HepG2 (cell line): ENCODE measurements at regions not wholly inside any gene's neighbourhood (a gene's known extent, or its start where the extent isn't known, plus 50 kb on each side); places are given as distances from the start of the nearest gene placed in this dataset.

ENCODE experiments used
- ATAC-seq: fragments of 200-7000 bp; cut with Tn5 transposase; 3 replicates; pipeline ENCODE4 v1.9.1; 2020; ENCODE audit warnings: mild to moderate bottlenecking, moderate library complexity
- BruUV-seq: library from RNA; stranded (reverse); fragments of 400-500 nt; replicated peaks from 2 replicates; lab custom pipeline; 2021; lab: Mats Ljungman, UMichigan
- CTCF ChIA-PET: fragments of 300-600 bp; formaldehyde crosslinking; extraction: SDS; loops from one replicate; lab custom pipeline; 2021; ENCODE audit warnings: low total read pairs, inconsistent platforms, low intra/inter-chr PET ratio; lab: Yijun Ruan, JAX
- POLR2A ChIA-PET: fragments of 350-600 bp; sonication (Branson Sonifier 250); formaldehyde crosslinking; loops from one replicate; lab custom pipeline; 2020; ENCODE audit warnings: antibody characterized with exemption, inconsistent platforms; lab: Yijun Ruan, JAX
- DNase-seq: peaks from one replicate; pipeline ENCODE4 v3.0.0-alpha.2; 2015; ENCODE audit warnings: low spot score
- FAIRE-seq: peaks from 3 replicates; lab custom pipeline; 2011; peaks lifted over from hg19 to GRCh38; lab: Jason Lieb, UNC
- H2AFZ ChIP-seq: one replicate; pipeline ENCODE4 v1.6.1; 2011; ENCODE audit warnings: low read length, inconsistent platforms
- H3K27ac ChIP-seq: fragments of 300-600 bp; 3 replicates; pipeline ENCODE4 v1.8.0; 2011; ENCODE audit warnings: mixed run types, mild to moderate bottlenecking, mixed read lengths, low read length, inconsistent platforms; ENCODE audit not compliant: insufficient read depth; ENCODE audit errors: extremely low read length
- H3K27me3 ChIP-seq, 2 experiments: fragments of 200-600 bp in 1 of 2; 2 replicates in 1 of 2; 3 replicates in 1 of 2; pipeline versions ENCODE4 v1.6.0 to v1.8.0; 2011; ENCODE audit warnings: low read length in 2 of 2, mild to moderate bottlenecking in 2 of 2, moderate library complexity in 2 of 2, inconsistent platforms in 1 of 2; ENCODE audit not compliant: insufficient read depth in 2 of 2, control insufficient read depth in 1 of 2
- H3K36me3 ChIP-seq, 2 experiments: fragments of 200-600 bp in 1 of 2; replicated peaks in 1 of 2; 2 replicates in 1 of 2; 3 replicates in 1 of 2; pipeline versions ENCODE4 v1.5.1 to v1.8.0; 2011; ENCODE audit warnings: low read length in 2 of 2, inconsistent platforms in 1 of 2; ENCODE audit not compliant: insufficient read depth in 2 of 2, control insufficient read depth in 1 of 2
- H3K4me1 ChIP-seq: 2 replicates; pipeline ENCODE4 v1.5.1; 2012; ENCODE audit warnings: low read length, inconsistent platforms; ENCODE audit not compliant: insufficient read depth
- H3K4me2 ChIP-seq: 2 replicates; pipeline ENCODE4 v1.6.0; 2011; ENCODE audit warnings: low read depth, low read length, inconsistent platforms
- H3K4me3 ChIP-seq, 3 experiments: fragments of 200-600 bp in 1 of 3; sonication (generic), shearing (Covaris generic) in 1 of 3; replicated peaks in 1 of 3; 2 replicates each; pipeline ENCODE4 v1.5.1; 2011 to 2016; ENCODE audit warnings: low read length in 3 of 3, inconsistent platforms in 2 of 3, low read depth in 2 of 3, mild to moderate bottlenecking in 2 of 3, control low read depth in 1 of 3, mixed read lengths in 1 of 3; ENCODE audit not compliant: insufficient read depth in 1 of 3
- H3K79me2 ChIP-seq: one replicate; pipeline ENCODE4 v1.6.1; 2011; ENCODE audit warnings: low read length, inconsistent platforms; ENCODE audit not compliant: insufficient read depth
- H3K9ac ChIP-seq: 2 replicates; pipeline ENCODE4 v1.6.0; 2011; ENCODE audit warnings: mild to moderate bottlenecking, low read depth, low read length, inconsistent platforms; ENCODE audit not compliant: insufficient read depth
- H3K9me3 ChIP-seq: 2 replicates; pipeline ENCODE4 v1.5.1; 2012; ENCODE audit warnings: mild to moderate bottlenecking, low read length
- H4K20me1 ChIP-seq: 2 replicates; pipeline ENCODE4 v1.6.0; 2011; ENCODE audit warnings: inconsistent platforms, mild to moderate bottlenecking, low read length, moderate library complexity; ENCODE audit not compliant: insufficient read depth
- JDP2 ChIP-seq: sonication (generic); formaldehyde crosslinking; IDR thresholded peaks from 2 replicates; pipeline ENCODE4 v1.8.1; 2022; ENCODE audit warnings: missing genetic modification reagents, borderline replicate concordance
- KLF12 ChIP-seq: sonication (generic); formaldehyde crosslinking; IDR thresholded peaks from 2 replicates; pipeline ENCODE4 v1.4.0; 2020; ENCODE audit warnings: missing genetic modification reagents, borderline replicate concordance
- RBFOX2 ChIP-seq: fragments of 200-400 bp; formaldehyde crosslinking; IDR thresholded peaks from 2 replicates; pipeline ENCODE4 v1.6.1; 2017; ENCODE audit warnings: low read depth, mild to moderate bottlenecking, low read length
- SRF ChIP-seq: IDR thresholded peaks from 2 replicates; pipeline ENCODE4 v1.6.1; 2011; ENCODE audit warnings: mild to moderate bottlenecking, low read depth, low read length, moderate library complexity
- TBX2 ChIP-seq: sonication (generic); formaldehyde crosslinking; IDR thresholded peaks from 2 replicates; pipeline ENCODE4 v1.5.0; 2020; ENCODE audit warnings: missing genetic modification reagents, mild to moderate bottlenecking, borderline replicate concordance
- ZMYM2 ChIP-seq: sonication (generic); formaldehyde crosslinking; IDR thresholded peaks from 2 replicates; pipeline ENCODE4 v1.8.0; 2022; ENCODE audit warnings: mild to moderate bottlenecking, missing genetic modification reagents
- ZNF33A ChIP-seq: sonication (generic); formaldehyde crosslinking; IDR thresholded peaks from 2 replicates; pipeline ENCODE4 v1.5.1; 2020; ENCODE audit warnings: missing genetic modification reagents, mild to moderate bottlenecking, moderate library complexity, borderline replicate concordance
- ZNF569 ChIP-seq: sonication (generic); formaldehyde crosslinking; IDR thresholded peaks from 2 replicates; pipeline ENCODE4 v1.5.0; 2020; ENCODE audit warnings: mild to moderate bottlenecking, missing genetic modification reagents, moderate library complexity, borderline replicate concordance
- WGBS: methylation state at CpG from one replicate; pipeline ENCODE4 v1.1.6; 2017; ENCODE audit warnings: low lambda C conversion rate; 5-methylcytosine and 5-hydroxymethylcytosine counted together
- in situ Hi-C: cut with HindIII; loops from 2 replicates; pipeline ENCODE4 v1.10.0; 2017; ENCODE audit warnings: low pct_unique_long_range_greater_than_20kb; ENCODE audit not compliant: extremely low pct_ligation_motif_present
- intact Hi-C: fragments of 100-400 bp; cut with micrococcal nuclease; formaldehyde crosslinking; loops from one replicate; pipeline ENCODE4 v1.10.0; 2022; ENCODE audit not compliant: unreplicated experiment

DNA sequence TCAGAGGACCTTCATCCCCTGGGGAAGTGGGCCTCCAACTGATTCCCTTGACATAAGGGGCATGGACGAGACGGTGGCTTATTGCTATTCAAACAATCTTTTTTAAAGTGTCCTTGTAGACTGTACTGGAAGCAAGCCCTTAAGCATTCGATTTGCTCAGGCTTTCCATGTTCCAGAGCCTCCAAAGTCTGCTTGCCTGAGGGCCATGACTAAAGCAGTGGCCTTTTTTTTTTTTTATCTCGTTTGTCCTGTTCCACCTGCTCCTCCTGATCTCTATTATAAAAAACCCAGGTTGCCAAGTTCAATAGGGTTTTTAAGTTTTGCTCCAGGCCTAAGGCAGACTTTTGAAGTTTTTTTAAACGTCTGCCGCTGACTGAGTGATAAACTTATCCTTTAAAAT is 103.7 kb upstream of the AADAT start:
- in situ Hi-C loops (no loop called here), intact Hi-C loops (no loop called here)
- no TSS peak for BruUV-seq
- H3K9me3 ChIP-seq = no peaks in the 10 kb centered on the region
- WGBS = 11% methylated on average over 6 of the region's 6 CpGs
- H3K4me3 ChIP-seq = no peak overlapping the region
- FAIRE-seq (no peak), DNase-seq (no peak), ATAC-seq (no peak)
- H3K4me1 ChIP-seq = no peaks in the 10 kb centered on the region
- H3K9ac ChIP-seq = no peak overlapping the region
- POLR2A ChIA-PET = no interaction called here
- no peaks in the 10 kb centered on the region for H3K36me3 ChIP-seq
- H3K27me3 ChIP-seq = no peaks in the 10 kb centered on the region
- CTCF ChIA-PET = no interaction called here
- H3K27ac ChIP-seq = no peak overlapping the region
- TF ChIP-seq SRF = no peak
- no peaks in the 10 kb centered on the region for H4K20me1 ChIP-seq
- no peaks in the 10 kb centered on the region for H3K79me2 ChIP-seq
- H2AFZ ChIP-seq = no peak overlapping the region
- no peak overlapping the region for H3K4me2 ChIP-seq

DNA sequence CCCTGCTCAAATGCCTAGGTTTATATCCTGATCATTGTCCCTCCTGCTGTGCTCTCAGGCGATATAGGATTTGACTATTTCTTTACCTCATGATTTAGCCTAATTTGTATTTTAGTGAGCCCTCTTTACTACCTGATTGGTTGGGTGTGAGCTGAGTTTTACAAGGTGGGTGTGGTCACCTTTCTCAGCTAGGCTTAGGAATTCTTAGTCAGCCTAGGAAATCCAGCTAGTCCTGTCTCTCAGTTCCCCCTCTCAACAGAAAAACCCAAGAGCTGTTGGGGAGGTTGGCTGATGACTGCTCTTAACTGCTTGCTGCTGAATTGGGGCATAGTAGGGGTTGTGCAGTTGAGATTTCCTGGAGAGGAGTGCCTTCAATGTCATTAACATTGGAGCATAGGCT is 100.5 kb upstream of the AADAT start:
- BruUV-seq = no TSS peak

More for the DNA sequence above, 100.5 kb upstream of the AADAT start:
- no peaks in the 10 kb centered on the region for H3K79me2 ChIP-seq
- in situ Hi-C loops = no loop called here
- FAIRE-seq (no peak), DNase-seq (no peak), ATAC-seq (no peak)
- no peaks in the 10 kb centered on the region for H4K20me1 ChIP-seq
- no peak overlapping the region for H3K4me3 ChIP-seq
- intact Hi-C loops = no loop called here
- no peaks in the 10 kb centered on the region for H3K27me3 ChIP-seq
- WGBS = 47% methylated on average over 1 of the region's 1 CpG
- TF ChIP-seq ZNF569 (CRISPR knock-in tag) = no peak
- TF ChIP-seq TBX2 (CRISPR knock-in tag) = no peak
- TF ChIP-seq RBFOX2 = no peak
- no peak for TF ChIP-seq JDP2 (CRISPR knock-in tag)
- no peak for TF ChIP-seq ZNF33A (CRISPR knock-in tag)
- no peak for TF ChIP-seq ZMYM2 (CRISPR knock-in tag)
- no peak for TF ChIP-seq KLF12 (CRISPR knock-in tag)
- no peaks in the 10 kb centered on the region for H3K4me1 ChIP-seq
- H2AFZ ChIP-seq = no peak overlapping the region
- H3K36me3 ChIP-seq = no peaks in the 10 kb centered on the region
- no peak overlapping the region for H3K27ac ChIP-seq
- H3K4me2 ChIP-seq = no peak overlapping the region
- ChIA-PET POLR2A (no interaction called here), CTCF (no interaction called here)
- H3K9me3 ChIP-seq = no peaks in the 10 kb centered on the region
- no peak overlapping the region for H3K9ac ChIP-seq
